ENCODE measurements at regions not wholly inside any gene's neighbourhood (a gene's known extent, or its start where the extent isn't known, plus 50 kb on each side); places are given as distances from the start of the nearest gene placed in this dataset.
"Not testable (repeated sequence)": the region's sequence is repeated elsewhere in the genome, so short reads cannot be mapped to it uniquely, and the experiment has no call there.

GRCh38 chr13:24563087-24563486 is 50.5 kb upstream of the PARP4 start:
- DNase-seq, result no peak

- not testable (repeated sequence) for DNase-seq
Observed at GRCh38 chr13:24563971-24564370, 51.4 kb upstream of the PARP4 start.

- no peak for DNase-seq
Observed at GRCh38 chr13:24564881-24565280, 52.3 kb upstream of the PARP4 start.

- not testable (repeated sequence) for DNase-seq
Observed at GRCh38 chr13:24567593-24567992, 55.0 kb upstream of the PARP4 start.

- DNase-seq, result no peak
Observed at GRCh38 chr13:24574847-24575246, 62.3 kb upstream of the PARP4 start.

GRCh38 chr13:24580315-24580714 is 67.7 kb upstream of the PARP4 start:
- not testable (repeated sequence) for DNase-seq

GRCh38 chr13:24581578-24581977 is 69.0 kb upstream of the PARP4 start:
- not testable (repeated sequence) for DNase-seq

- not testable (repeated sequence) for DNase-seq
Observed at GRCh38 chr13:24591697-24592096, 79.1 kb upstream of the PARP4 start.

- not testable (repeated sequence) for DNase-seq
Observed at GRCh38 chr13:24597906-24598670, 82.1 kb upstream of the ATP12A start.

GRCh38 chr13:24599019-24599791 is 81.0 kb upstream of the ATP12A start:
- DNase-seq, result not testable (repeated sequence)

GRCh38 chr13:24605923-24606372 is 74.3 kb upstream of the ATP12A start:
- no peak for DNase-seq

- DNase-seq, result no peak
Observed at GRCh38 chr13:24606486-24607170, 73.6 kb upstream of the ATP12A start.

- DNase-seq, result no peak
Observed at GRCh38 chr13:24610956-24611355, 69.3 kb upstream of the ATP12A start.

- DNase-seq, result no peak
Observed at GRCh38 chr13:24612726-24613125, 67.5 kb upstream of the ATP12A start.

GRCh38 chr13:24613128-24613527 is 67.1 kb upstream of the ATP12A start:
- no peak for DNase-seq

- DNase-seq, result no peak
Observed at GRCh38 chr13:24613755-24614154, 66.5 kb upstream of the ATP12A start.

GRCh38 chr13:24614306-24615080 is 65.7 kb upstream of the ATP12A start:
- DNase-seq, result no peak

GRCh38 chr13:24615114-24615513 is 65.1 kb upstream of the ATP12A start:
- no peak for DNase-seq

GRCh38 chr13:24615911-24616472 is 64.2 kb upstream of the ATP12A start:
- no peak for DNase-seq

GRCh38 chr13:24616514-24616913 is 63.7 kb upstream of the ATP12A start:
- no peak for DNase-seq

GRCh38 chr13:24617256-24618010 is 62.8 kb upstream of the ATP12A start:
- no peak for DNase-seq

All from KG1 (cell line).